WTC11 (cell line): ENCODE measurements at regions not wholly inside any gene's neighbourhood (a gene's known extent, or its start where the extent isn't known, plus 50 kb on each side); places are given as distances from the start of the nearest gene placed in this dataset.

ENCODE experiments used
- ATAC-seq: fragments of 200-7000 bp; cut with Tn5 transposase; 2 replicates; pipeline ENCODE4 v1.10.0; 2021; ENCODE audit warnings: mild to moderate bottlenecking, moderate library complexity
- CTCF ChIA-PET: fragments of 300-600 bp; sonication (Branson Sonifier 250); formaldehyde crosslinking; loops from one replicate; lab custom pipeline; 2021; ENCODE audit warnings: antibody characterized with exemption; lab: Charles Lee
- POLR2A ChIA-PET: fragments of 350-600 bp; sonication (Branson Sonifier 250); formaldehyde crosslinking; loops from one replicate; lab custom pipeline; 2021; ENCODE audit warnings: antibody characterized with exemption; lab: Charles Lee
- DNase-seq: peaks from one replicate; pipeline ENCODE4 v3.0.0; 2021; ENCODE audit warnings: low spot score
- H3K27ac Mint-ChIP-seq: 2 replicates; pipeline ENCODE4 v1.8.0; 2021; ENCODE audit warnings: mixed read lengths
- H3K27me3 Mint-ChIP-seq: 2 replicates; pipeline ENCODE4 v1.8.0; 2021; ENCODE audit warnings: low read depth, mild to moderate bottlenecking, moderate library complexity, mixed read lengths
- H3K36me3 Mint-ChIP-seq: 2 replicates; pipeline ENCODE4 v1.8.0; 2021; ENCODE audit warnings: mixed read lengths
- H3K4me1 Mint-ChIP-seq: 2 replicates; pipeline ENCODE4 v1.8.0; 2022; ENCODE audit warnings: mixed read lengths
- H3K4me3 Mint-ChIP-seq: 2 replicates; pipeline ENCODE4 v1.8.0; 2021; ENCODE audit warnings: mild to moderate bottlenecking, moderate library complexity, mixed read lengths
- H3K9me3 Mint-ChIP-seq: 2 replicates; pipeline ENCODE4 v1.8.0; 2021; ENCODE audit warnings: mixed read lengths
- AFF4 ChIP-seq: sonication (generic); formaldehyde crosslinking; IDR thresholded peaks from 2 replicates; pipeline ENCODE4 v1.8.1; 2023; ENCODE audit warnings: mild to moderate bottlenecking, missing genetic modification reagents, borderline replicate concordance
- ERG ChIP-seq: fragments of 250-450 bp; sonication (Bioruptor Pico); IDR thresholded peaks from 2 replicates; pipeline ENCODE4 v1.8.0; 2021; ENCODE audit warnings: mild to moderate bottlenecking
- ETV6 ChIP-seq: sonication (generic); formaldehyde crosslinking; IDR thresholded peaks from 2 replicates; pipeline ENCODE4 v1.8.1; 2022; ENCODE audit warnings: mild to moderate bottlenecking, missing genetic modification reagents
- FOXJ3 ChIP-seq: sonication (generic); formaldehyde crosslinking; IDR thresholded peaks from 2 replicates; pipeline ENCODE4 v1.9.0; 2021; ENCODE audit warnings: missing genetic modification reagents, mild to moderate bottlenecking, borderline replicate concordance
- NFATC4 ChIP-seq: fragments of 250-450 bp; sonication (Bioruptor Pico); IDR thresholded peaks from 2 replicates; pipeline ENCODE4 v1.9.0; 2021; ENCODE audit warnings: mild to moderate bottlenecking
- NFE2L1 ChIP-seq: sonication (generic); formaldehyde crosslinking; IDR thresholded peaks from 2 replicates; pipeline ENCODE4 v1.8.1; 2023; ENCODE audit warnings: missing genetic modification reagents
- NFYB ChIP-seq: sonication (generic); formaldehyde crosslinking; conservative IDR thresholded peaks from 2 replicates; pipeline ENCODE4 v1.8.0; 2022; ENCODE audit warnings: low read depth, missing genetic modification reagents
- NR3C1 ChIP-seq: sonication (generic); formaldehyde crosslinking; conservative IDR thresholded peaks from 2 replicates; pipeline ENCODE4 v1.8.1; 2023; ENCODE audit warnings: low read depth, mild to moderate bottlenecking, missing genetic modification reagents
- RORB ChIP-seq: fragments of 250-450 bp; sonication (Bioruptor Pico); IDR thresholded peaks from 2 replicates; pipeline ENCODE4 v1.9.0; 2021; ENCODE audit warnings: mild to moderate bottlenecking
- SP1 ChIP-seq: sonication (generic); formaldehyde crosslinking; conservative IDR thresholded peaks from 2 replicates; pipeline ENCODE4 v1.8.1; 2022; ENCODE audit warnings: missing genetic modification reagents
- TP53 ChIP-seq: sonication (generic); formaldehyde crosslinking; IDR thresholded peaks from 2 replicates; pipeline ENCODE4 v1.8.1; 2023; ENCODE audit warnings: mild to moderate bottlenecking, missing genetic modification reagents
- USF2 ChIP-seq: sonication (generic); formaldehyde crosslinking; IDR thresholded peaks from 2 replicates; pipeline ENCODE4 v1.8.1; 2023; ENCODE audit warnings: mild to moderate bottlenecking, missing genetic modification reagents, moderate library complexity
- ZMAT4 ChIP-seq: fragments of 250-450 bp; sonication (Bioruptor Pico); IDR thresholded peaks from 2 replicates; pipeline ENCODE4 v1.9.0; 2021; ENCODE audit warnings: mild to moderate bottlenecking
- ZNF512 ChIP-seq: sonication (generic); formaldehyde crosslinking; IDR thresholded peaks from 2 replicates; pipeline ENCODE4 v1.8.1; 2022; ENCODE audit warnings: missing genetic modification reagents, borderline replicate concordance
- ZNF671 ChIP-seq: fragments of 250-450 bp; sonication (Bioruptor Pico); IDR thresholded peaks from 2 replicates; pipeline ENCODE4 v1.8.0; 2021; ENCODE audit warnings: mild to moderate bottlenecking
- TF ChIP-seq, protein P1 (sequence below): fragments of 250-450 bp; sonication (Bioruptor Pico); IDR thresholded peaks from 2 replicates; pipeline ENCODE4 v1.9.0; 2021; ENCODE audit warnings: mild to moderate bottlenecking, borderline replicate concordance
- TF ChIP-seq, protein P2 (sequence below): sonication (generic); formaldehyde crosslinking; IDR thresholded peaks from 2 replicates; pipeline ENCODE4 v1.8.1; 2022; ENCODE audit warnings: low read depth, missing genetic modification reagents, borderline replicate concordance
- TF ChIP-seq, protein P3 (sequence below): sonication (generic); formaldehyde crosslinking; conservative IDR thresholded peaks from 2 replicates; pipeline ENCODE4 v1.8.1; 2022; ENCODE audit warnings: mild to moderate bottlenecking, missing genetic modification reagents
- TF ChIP-seq, protein P4 (sequence below): fragments of 250-450 bp; sonication (Bioruptor Pico); conservative IDR thresholded peaks from 2 replicates; pipeline ENCODE4 v1.9.0; 2021; ENCODE audit warnings: mild to moderate bottlenecking

DNA sequence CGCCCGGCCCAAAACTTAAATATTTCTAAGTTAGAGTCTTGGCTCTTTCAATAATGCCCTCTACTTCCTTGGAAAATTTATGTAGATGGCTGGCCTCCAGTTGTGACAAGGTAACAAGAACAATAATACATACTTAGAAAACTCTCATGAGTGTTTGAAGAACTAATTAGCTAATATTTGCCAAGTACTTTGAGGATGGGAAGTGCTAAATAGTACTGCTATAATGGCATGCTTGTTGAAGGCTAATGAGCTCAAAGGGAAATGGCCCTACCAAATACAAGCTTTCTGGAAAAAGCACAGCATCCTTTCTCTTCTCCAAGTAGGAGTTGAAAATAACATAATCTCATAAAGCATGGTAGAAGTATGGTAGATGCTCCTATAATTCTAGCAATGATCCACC, 1022.2 kb upstream of the PIK3C3 start (continued):
- no peak for TF ChIP-seq ZNF512 (CRISPR knock-in tag)
- TF ChIP-seq, protein P1, sequence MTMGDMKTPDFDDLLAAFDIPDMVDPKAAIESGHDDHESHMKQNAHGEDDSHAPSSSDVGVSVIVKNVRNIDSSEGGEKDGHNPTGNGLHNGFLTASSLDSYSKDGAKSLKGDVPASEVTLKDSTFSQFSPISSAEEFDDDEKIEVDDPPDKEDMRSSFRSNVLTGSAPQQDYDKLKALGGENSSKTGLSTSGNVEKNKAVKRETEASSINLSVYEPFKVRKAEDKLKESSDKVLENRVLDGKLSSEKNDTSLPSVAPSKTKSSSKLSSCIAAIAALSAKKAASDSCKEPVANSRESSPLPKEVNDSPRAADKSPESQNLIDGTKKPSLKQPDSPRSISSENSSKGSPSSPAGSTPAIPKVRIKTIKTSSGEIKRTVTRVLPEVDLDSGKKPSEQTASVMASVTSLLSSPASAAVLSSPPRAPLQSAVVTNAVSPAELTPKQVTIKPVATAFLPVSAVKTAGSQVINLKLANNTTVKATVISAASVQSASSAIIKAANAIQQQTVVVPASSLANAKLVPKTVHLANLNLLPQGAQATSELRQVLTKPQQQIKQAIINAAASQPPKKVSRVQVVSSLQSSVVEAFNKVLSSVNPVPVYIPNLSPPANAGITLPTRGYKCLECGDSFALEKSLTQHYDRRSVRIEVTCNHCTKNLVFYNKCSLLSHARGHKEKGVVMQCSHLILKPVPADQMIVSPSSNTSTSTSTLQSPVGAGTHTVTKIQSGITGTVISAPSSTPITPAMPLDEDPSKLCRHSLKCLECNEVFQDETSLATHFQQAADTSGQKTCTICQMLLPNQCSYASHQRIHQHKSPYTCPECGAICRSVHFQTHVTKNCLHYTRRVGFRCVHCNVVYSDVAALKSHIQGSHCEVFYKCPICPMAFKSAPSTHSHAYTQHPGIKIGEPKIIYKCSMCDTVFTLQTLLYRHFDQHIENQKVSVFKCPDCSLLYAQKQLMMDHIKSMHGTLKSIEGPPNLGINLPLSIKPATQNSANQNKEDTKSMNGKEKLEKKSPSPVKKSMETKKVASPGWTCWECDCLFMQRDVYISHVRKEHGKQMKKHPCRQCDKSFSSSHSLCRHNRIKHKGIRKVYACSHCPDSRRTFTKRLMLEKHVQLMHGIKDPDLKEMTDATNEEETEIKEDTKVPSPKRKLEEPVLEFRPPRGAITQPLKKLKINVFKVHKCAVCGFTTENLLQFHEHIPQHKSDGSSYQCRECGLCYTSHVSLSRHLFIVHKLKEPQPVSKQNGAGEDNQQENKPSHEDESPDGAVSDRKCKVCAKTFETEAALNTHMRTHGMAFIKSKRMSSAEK (CRISPR knock-in tag) = no peak
- TF ChIP-seq, all 79 proteins: peak for 0

GRCh38 chr18:40930211-40930882, 1024.7 kb upstream of the PIK3C3 start:
- H3K4me1 Mint-ChIP-seq = no peaks in the 10 kb centered on the region
- no peak for TF ChIP-seq NFE2L1 (CRISPR knock-in tag)
- no peak for TF ChIP-seq TP53 (CRISPR knock-in tag)
- no peak for TF ChIP-seq RORB (CRISPR knock-in tag)
- no peak for TF ChIP-seq SP1 (CRISPR knock-in tag)
- no peak for TF ChIP-seq ZNF671 (CRISPR knock-in tag)
- no peak for TF ChIP-seq FOXJ3 (CRISPR knock-in tag)
- TF ChIP-seq ETV6 (CRISPR knock-in tag) = no peak
- no peak for TF ChIP-seq ZMAT4 (CRISPR knock-in tag)
- TF ChIP-seq, protein P2, sequence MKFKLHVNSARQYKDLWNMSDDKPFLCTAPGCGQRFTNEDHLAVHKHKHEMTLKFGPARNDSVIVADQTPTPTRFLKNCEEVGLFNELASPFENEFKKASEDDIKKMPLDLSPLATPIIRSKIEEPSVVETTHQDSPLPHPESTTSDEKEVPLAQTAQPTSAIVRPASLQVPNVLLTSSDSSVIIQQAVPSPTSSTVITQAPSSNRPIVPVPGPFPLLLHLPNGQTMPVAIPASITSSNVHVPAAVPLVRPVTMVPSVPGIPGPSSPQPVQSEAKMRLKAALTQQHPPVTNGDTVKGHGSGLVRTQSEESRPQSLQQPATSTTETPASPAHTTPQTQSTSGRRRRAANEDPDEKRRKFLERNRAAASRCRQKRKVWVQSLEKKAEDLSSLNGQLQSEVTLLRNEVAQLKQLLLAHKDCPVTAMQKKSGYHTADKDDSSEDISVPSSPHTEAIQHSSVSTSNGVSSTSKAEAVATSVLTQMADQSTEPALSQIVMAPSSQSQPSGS = no peak
- TF ChIP-seq, protein P3, sequence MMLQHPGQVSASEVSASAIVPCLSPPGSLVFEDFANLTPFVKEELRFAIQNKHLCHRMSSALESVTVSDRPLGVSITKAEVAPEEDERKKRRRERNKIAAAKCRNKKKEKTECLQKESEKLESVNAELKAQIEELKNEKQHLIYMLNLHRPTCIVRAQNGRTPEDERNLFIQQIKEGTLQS (CRISPR knock-in tag) = no peak
- no peak for TF ChIP-seq USF2 (CRISPR knock-in tag)
- no peak for TF ChIP-seq ERG
- TF ChIP-seq AFF4 (CRISPR knock-in tag) = no peak
- no peak for TF ChIP-seq NFYB (CRISPR knock-in tag)
- TF ChIP-seq, protein P4, sequence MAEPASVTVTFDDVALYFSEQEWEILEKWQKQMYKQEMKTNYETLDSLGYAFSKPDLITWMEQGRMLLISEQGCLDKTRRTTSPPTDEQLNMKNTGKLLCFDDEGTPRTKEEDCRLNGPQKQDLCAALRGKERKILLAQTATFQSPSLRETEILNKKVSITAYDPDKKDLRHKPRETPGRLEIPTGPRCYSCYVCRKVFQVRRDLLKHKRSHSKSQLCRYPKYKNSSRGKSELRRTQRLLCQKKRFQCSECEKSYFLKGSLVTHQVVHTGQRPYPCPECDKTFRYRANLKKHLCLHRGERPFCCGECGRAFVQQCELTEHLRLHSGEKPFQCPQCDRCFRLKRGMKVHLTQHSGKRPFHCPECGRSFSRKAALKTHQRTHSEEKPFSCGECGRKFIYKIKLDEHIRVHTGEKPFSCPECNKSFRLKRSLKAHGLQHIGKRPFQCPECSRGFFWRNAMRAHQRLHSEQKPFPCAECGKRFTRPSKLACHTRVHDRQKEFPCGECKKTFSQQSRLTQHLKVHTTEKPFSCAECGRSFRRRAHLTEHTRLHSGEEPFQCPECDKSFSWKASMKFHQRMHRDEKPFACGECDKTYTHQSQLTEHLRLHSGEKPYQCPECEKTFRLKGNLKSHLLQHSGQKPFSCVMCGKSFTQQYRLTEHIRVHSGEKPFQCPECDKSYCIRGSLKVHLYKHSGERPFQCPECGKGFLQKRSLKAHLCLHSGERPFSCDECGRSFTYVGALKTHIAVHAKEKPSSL (CRISPR knock-in tag) = no peak
- no peak for TF ChIP-seq NR3C1 (CRISPR knock-in tag)
- TF ChIP-seq NFATC4 (CRISPR knock-in tag) = no peak
- ChIA-PET CTCF (no interaction called here), POLR2A (no interaction called here)
- no peaks in the 10 kb centered on the region for H3K36me3 Mint-ChIP-seq
- no peak overlapping the region for H3K27ac Mint-ChIP-seq
- peaks cover 2% of the 10 kb centered on the region; the same call in 1 of the 2 replicates for H3K9me3 Mint-ChIP-seq
- DNase-seq (no peak), ATAC-seq (no peak)
- no peak overlapping the region for H3K4me3 Mint-ChIP-seq
- H3K27me3 Mint-ChIP-seq = no peaks in the 10 kb centered on the region
